Breast epithelium (tissue), 3 donors: ENCODE measurements at regions not wholly inside any gene's neighbourhood (a gene's known extent, or its start where the extent isn't known, plus 50 kb on each side); places are given as distances from the start of the nearest gene placed in this dataset.

Experiments used
- POLR2A ChIP-seq: fragments of 450-650 bp; IDR thresholded peaks from one replicate; pipeline ENCODE4 v1.6.1; 2016; ENCODE audit warnings: antibody characterized with exemption, mild to moderate bottlenecking, moderate library complexity
- POLR2AphosphoS5 ChIP-seq, 3 donors: sonication (generic); formaldehyde crosslinking; IDR thresholded peaks; one replicate each; pipeline ENCODE4 v1.6.1; 2017; ENCODE audit warnings: antibody characterized with exemption in 3 of 3
- TF ChIP-seq, protein P1 (sequence below), 3 donors: fragments of 450-650 bp; IDR thresholded peaks; one replicate each; pipeline ENCODE4 v1.5.1; 2016 to 2017; ENCODE audit warnings: antibody characterized with exemption in 3 of 3, mild to moderate bottlenecking in 3 of 3, moderate library complexity in 3 of 3

DNA sequence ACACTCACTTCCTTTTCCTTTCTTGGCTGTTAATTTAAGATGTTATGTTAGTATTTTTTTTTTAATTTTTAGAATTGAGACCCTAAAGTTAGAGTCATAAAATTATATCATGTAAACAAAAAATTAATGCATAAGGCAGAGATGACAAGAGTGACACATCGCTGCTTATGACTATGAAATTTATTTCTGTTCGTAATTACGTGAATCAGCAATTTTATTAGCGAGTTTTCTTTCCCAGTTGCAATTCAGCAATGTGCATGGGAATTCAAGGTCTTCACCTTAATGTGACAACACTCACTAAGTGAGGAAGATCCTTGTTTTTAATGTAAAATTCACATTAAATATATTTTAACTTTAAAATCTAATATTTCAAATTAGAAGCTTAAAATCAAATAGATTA lies 181.2 kb upstream of the SPOCK3 start:
- TF ChIP-seq, protein P1, sequence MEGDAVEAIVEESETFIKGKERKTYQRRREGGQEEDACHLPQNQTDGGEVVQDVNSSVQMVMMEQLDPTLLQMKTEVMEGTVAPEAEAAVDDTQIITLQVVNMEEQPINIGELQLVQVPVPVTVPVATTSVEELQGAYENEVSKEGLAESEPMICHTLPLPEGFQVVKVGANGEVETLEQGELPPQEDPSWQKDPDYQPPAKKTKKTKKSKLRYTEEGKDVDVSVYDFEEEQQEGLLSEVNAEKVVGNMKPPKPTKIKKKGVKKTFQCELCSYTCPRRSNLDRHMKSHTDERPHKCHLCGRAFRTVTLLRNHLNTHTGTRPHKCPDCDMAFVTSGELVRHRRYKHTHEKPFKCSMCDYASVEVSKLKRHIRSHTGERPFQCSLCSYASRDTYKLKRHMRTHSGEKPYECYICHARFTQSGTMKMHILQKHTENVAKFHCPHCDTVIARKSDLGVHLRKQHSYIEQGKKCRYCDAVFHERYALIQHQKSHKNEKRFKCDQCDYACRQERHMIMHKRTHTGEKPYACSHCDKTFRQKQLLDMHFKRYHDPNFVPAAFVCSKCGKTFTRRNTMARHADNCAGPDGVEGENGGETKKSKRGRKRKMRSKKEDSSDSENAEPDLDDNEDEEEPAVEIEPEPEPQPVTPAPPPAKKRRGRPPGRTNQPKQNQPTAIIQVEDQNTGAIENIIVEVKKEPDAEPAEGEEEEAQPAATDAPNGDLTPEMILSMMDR (IDR thresholded peaks at IDR 0.05) = no peak
- TF ChIP-seq POLR2AphosphoS5 (IDR thresholded peaks at IDR 0.05) (no peak), POLR2A (no peak)
